Psoas muscle (tissue), 7 donors: ENCODE measurements at regions not wholly inside any gene's neighbourhood (a gene's known extent, or its start where the extent isn't known, plus 50 kb on each side); places are given as distances from the start of the nearest gene placed in this dataset.

Experiments
- ATAC-seq, 4 donors: fragments of 200-7000 bp; cut with Tn5 transposase; one replicate each; pipeline ENCODE4 v1.9.1; 2020; ENCODE audit warnings: moderate library complexity in 3 of 4, mild to moderate bottlenecking in 2 of 4
- DNase-seq, 2 donors: peaks; one replicate each; pipeline ENCODE4 v3.0.0-alpha.2; 2020
- H3K27ac ChIP-seq: fragments of 200-600 bp; one replicate; pipeline ENCODE4 v1.8.0; 2022
- H3K27me3 ChIP-seq, 3 donors: fragments of 200-600 bp in 1 of 3; one replicate each; pipeline versions ENCODE4 v1.6.1 to v1.8.0; 2013 to 2022; ENCODE audit warnings: low read length in 2 of 3, mild to moderate bottlenecking in 2 of 3, moderate library complexity in 1 of 3; ENCODE audit not compliant: insufficient read depth in 3 of 3
- H3K36me3 ChIP-seq, 2 donors: fragments of 200-600 bp in 1 of 2; one replicate each; pipeline versions ENCODE4 v1.6.1 to v1.8.0; 2013 to 2022; ENCODE audit warnings: low read depth in 1 of 2, mild to moderate bottlenecking in 1 of 2, moderate library complexity in 1 of 2; ENCODE audit not compliant: insufficient read depth in 1 of 2
- H3K4me1 ChIP-seq: fragments of 200-600 bp; one replicate; pipeline ENCODE4 v1.8.0; 2022
- H3K4me3 ChIP-seq: fragments of 200-600 bp; one replicate; pipeline ENCODE4 v1.8.0; 2022; ENCODE audit warnings: mild to moderate bottlenecking
- H3K9me3 ChIP-seq: fragments of 200-600 bp; one replicate; pipeline ENCODE4 v1.8.0; 2022
- WGBS, 3 donors: extraction: QIAGEN DNeasy Blood & Tissue Kit; methylation state at CpG; one replicate each; pipeline versions ENCODE4 v1.1.6 to v1.1.7; 2013; 5-methylcytosine and 5-hydroxymethylcytosine counted together
- intact Hi-C, 2 donors: fragments of 100-400 bp; cut with DNase I; formaldehyde crosslinking; loops; one replicate each; pipeline versions ENCODE4 v1.11.0 to v1.14.2; 2022
- TF ChIP-seq, protein P1 (sequence below): fragments of 200-600 bp; IDR thresholded peaks from one replicate; pipeline ENCODE4 v1.8.0; 2022; ENCODE audit warnings: antibody characterized with exemption
- donor health status: healthy with polysubstance abuse.
- donor health status: DM: no; HTN: no; CAD: no; lungs with moderate emphysema.
- donor health status: Bipolar disorder and iron deficiency.
- donor health status: healthy.
- donor health status: DM: yes; HTN: yes; CAD: no.
- donor health status: DM: no; HTN: no; CAD: no.
- donor health status: DM: yes; HTN: yes; CAD: no.

DNA sequence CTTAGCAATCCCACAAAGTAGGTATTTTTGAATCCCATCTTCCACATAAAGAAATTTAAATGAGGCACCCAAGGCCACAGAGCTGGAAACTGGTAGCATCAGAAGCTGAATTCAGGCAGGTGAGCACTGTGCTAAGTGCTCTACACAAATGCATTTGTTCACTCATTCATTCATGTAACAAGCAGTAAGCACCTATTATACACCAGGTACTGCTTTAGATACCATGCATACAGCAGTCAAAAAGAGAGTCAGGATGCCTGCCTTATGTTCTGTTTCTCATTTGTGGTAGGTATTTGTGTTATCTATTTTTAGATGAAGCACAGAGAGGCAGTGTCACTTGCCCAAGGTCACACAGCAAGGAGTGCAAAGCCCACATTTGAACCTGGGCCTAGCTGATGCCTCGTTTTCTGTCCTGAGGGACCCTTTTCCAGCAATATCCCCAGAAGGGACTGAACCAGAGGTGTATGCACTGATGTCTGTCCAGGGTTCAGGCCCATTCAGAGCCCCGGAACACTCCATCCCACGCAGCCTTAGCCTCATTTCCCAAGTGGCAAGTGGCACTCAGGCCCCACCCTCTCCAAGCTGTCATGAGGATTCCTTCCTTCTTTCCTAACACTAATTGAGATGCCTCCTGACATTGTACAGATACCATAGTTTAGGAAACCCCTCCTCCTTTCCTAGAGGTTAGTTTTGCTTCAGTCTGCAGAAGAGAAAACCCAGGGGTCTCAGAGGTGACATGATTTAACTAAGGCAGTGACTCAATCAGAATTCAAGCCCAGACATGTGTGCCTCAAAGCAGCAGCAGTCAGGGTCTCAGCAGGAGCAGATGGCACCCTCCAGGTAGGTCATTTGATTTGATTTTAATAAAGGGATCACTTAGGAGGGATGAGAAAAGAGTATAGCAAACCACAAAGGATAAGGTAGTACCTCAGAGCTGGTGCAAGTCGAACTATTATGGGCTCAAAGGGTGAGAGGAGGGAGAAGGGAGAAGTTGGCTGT lies 61.2 kb upstream of the SIRPA start:
- Histone ChIP-seq H3K4me3 (no peak overlapping the region), H3K36me3 (no peaks in the 10 kb centered on the region), H3K9me3 (no peaks in the 10 kb centered on the region), H3K27ac (no peak overlapping the region), H3K27me3 (peaks cover 0 to 3% (median 0%) of the 10 kb centered on the region in 3 donors), H3K4me1 (peaks cover 5% of the 10 kb centered on the region)
- no peak for ATAC-seq
- WGBS, 3 donors, result 84 to 91% (median 89%) methylated on average over 4 of the region's 4 CpGs
- intact Hi-C loops, result no loop called here
- no peak for DNase-seq
- TF ChIP-seq, protein P1, sequence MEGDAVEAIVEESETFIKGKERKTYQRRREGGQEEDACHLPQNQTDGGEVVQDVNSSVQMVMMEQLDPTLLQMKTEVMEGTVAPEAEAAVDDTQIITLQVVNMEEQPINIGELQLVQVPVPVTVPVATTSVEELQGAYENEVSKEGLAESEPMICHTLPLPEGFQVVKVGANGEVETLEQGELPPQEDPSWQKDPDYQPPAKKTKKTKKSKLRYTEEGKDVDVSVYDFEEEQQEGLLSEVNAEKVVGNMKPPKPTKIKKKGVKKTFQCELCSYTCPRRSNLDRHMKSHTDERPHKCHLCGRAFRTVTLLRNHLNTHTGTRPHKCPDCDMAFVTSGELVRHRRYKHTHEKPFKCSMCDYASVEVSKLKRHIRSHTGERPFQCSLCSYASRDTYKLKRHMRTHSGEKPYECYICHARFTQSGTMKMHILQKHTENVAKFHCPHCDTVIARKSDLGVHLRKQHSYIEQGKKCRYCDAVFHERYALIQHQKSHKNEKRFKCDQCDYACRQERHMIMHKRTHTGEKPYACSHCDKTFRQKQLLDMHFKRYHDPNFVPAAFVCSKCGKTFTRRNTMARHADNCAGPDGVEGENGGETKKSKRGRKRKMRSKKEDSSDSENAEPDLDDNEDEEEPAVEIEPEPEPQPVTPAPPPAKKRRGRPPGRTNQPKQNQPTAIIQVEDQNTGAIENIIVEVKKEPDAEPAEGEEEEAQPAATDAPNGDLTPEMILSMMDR, result no peak

DNA sequence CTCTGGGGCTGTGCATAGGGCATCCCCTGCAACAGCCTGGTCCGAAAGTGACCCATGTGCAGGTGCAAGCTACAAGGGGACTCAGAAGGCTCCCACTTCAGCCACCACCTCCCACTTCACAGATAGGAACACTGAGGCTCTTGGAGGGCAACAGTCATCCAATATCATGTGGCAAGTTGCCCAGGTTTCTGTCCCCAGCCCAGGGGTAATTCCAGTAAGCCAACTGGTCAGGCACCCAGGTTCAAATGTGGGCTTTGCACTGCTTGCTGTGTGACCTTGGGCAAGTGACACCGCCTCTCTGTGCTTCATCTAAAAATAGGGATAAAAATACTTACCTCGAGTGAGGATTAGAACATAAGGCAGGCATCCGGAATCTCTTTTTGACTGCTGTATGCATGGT lies 62.0 kb upstream of the SIRPA start:
- WGBS, 3 donors, result 73 to 86% (median 79%) methylated on average over 4 of the region's 4 CpGs
- Histone ChIP-seq H3K4me1 (peaks cover 5% of the 10 kb centered on the region), H3K9me3 (no peaks in the 10 kb centered on the region), H3K36me3 (no peaks in the 10 kb centered on the region), H3K4me3 (no peak overlapping the region), H3K27ac (no peak overlapping the region), H3K27me3 (peaks cover 0 to 3% (median 0%) of the 10 kb centered on the region in 3 donors)
- ATAC-seq, result no peak
- TF ChIP-seq, protein P1, result no peak
- no peak for DNase-seq
- intact Hi-C loops, result no loop called here

DNA sequence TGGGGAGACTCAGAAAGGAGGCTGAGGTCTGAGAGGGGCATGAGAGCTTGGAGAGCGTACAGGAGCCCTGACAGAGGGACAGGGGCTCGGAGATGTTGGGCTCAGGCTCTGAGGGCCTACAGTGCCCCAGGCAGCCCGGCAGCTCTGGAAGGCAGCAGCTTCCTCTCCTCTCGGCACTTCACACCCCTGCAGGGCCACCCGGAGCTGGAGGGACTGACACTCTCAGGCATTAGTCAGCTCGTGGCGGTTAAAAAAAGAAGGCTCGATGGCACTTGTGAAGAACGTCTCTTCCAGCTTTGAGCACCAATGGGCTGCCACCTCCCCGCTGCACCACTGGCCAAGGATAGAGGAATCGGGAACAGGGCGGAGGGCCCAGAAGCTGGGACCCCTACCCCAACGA lies 62.6 kb upstream of the SIRPA start:
- DNase-seq (no peak), ATAC-seq (no peak)
- Histone ChIP-seq H3K9me3 (no peaks in the 10 kb centered on the region), H3K4me3 (no peak overlapping the region), H3K27ac (no peak overlapping the region), H3K27me3 (peaks cover 0 to 3% (median 2%) of the 10 kb centered on the region in 3 donors), H3K36me3 (no peaks in the 10 kb centered on the region), H3K4me1 (peaks cover 5% of the 10 kb centered on the region)
- intact Hi-C loops, result no loop called here
- TF ChIP-seq, protein P1, result no peak
- WGBS, 3 donors, result 70 to 74% (median 73%) methylated on average over 12 to 13 of the region's 13 CpGs

DNA sequence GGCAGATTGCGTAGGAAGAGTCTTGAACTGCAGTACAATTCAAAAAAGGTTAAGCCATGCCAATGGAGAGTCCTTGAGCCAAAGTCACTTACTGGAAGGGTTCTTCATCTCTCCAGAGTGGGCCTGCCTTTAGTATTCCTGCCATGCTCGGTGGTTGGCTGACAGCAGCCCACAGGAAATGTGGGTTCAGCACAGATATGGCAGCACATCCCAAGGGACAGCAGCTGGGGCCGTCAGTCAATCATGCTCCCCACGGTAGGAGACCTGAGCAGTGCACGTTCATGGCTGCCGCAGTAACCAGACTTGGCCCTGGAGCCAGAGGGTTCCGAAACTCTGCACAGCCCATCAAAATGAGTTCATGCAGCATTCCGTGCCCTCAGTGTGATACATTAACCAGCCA lies 63.6 kb upstream of the SIRPA start:
- WGBS, 3 donors, result 61 to 83% (median 62%) methylated on average over 8 of the region's 8 CpGs

More for the DNA sequence above, 63.6 kb upstream of the SIRPA start:
- no peak for ATAC-seq
- H3K27ac ChIP-seq, result no peak overlapping the region
- peaks cover 5% of the 10 kb centered on the region for H3K4me1 ChIP-seq
- peaks cover 0 to 3% (median 2%) of the 10 kb centered on the region in 3 donors for H3K27me3 ChIP-seq
- no peaks in the 10 kb centered on the region for H3K9me3 ChIP-seq
- no peak overlapping the region for H3K4me3 ChIP-seq
- H3K36me3 ChIP-seq, result no peaks in the 10 kb centered on the region
- TF ChIP-seq, protein P1, result no peak
- intact Hi-C loops, result no loop called here
- no peak for DNase-seq
